ENCODE measurements at regions not wholly inside any gene's neighbourhood (a gene's known extent, or its start where the extent isn't known, plus 50 kb on each side); places are given as distances from the start of the nearest gene placed in this dataset.
"Not testable (repeated sequence)": the region's sequence is repeated elsewhere in the genome, so short reads cannot be mapped to it uniquely, and the experiment has no call there.

- no peak for FAIRE-seq
Measured at GRCh38 chrX:45664727-45665290, 464.1 kb upstream of the DIPK2B start.

GRCh38 chrX:45660477-45660876 is 459.8 kb upstream of the DIPK2B start:
- no peak for FAIRE-seq

GRCh38 chrX:45633419-45633818 is 432.7 kb upstream of the DIPK2B start:
- no peak for FAIRE-seq

DNA sequence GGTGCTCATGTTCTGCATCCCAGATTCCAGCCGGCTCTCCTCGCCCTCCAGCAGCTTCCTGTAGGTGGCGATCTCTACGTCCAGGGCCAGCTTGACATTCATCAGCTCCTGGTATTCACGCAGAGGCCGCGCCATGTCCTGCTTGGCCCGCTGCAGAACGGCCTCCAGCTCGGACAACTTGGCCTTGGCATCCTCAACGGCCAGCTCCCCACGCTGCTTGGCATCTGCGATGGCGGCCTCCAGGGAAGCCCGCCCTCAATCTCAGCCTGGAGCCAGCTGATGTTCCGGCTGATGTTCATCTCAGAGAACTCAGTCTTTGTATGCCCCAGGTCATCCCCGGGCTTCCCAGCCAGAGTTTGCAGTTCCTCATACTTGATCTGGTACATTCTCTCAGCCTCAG is 431.8 kb upstream of the DIPK2B start:
- FAIRE-seq, result no peak

- FAIRE-seq, result no peak
Measured at GRCh38 chrX:45630078-45630477, 429.4 kb upstream of the DIPK2B start.

GRCh38 chrX:45628041-45628440 is 427.4 kb upstream of the DIPK2B start:
- FAIRE-seq, result no peak

DNA sequence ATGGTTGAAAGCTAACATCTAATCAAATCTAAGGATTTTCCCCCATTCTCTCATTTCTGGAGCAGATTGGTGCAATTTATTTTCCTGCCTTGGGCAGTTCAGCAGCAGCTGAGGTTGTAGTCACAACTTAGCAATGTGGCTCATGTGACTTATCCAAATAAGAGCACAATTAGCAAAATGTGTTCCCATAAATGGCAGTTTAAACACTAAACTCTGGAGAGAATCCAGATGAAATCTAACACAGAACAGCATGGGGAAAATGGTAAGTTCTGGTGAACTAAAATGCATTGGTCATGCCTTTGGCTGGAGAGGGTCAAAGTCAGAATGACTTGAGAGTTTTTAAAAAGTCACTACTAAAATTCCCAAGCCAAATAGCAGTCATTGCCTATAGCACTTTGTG is 422.6 kb upstream of the DIPK2B start:
- peak; percentile 91 for FAIRE-seq

- FAIRE-seq, result no peak
Measured at GRCh38 chrX:45622538-45622937, 421.9 kb upstream of the DIPK2B start.

GRCh38 chrX:45622042-45622423 is 421.4 kb upstream of the DIPK2B start:
- FAIRE-seq, result no peak

DNA sequence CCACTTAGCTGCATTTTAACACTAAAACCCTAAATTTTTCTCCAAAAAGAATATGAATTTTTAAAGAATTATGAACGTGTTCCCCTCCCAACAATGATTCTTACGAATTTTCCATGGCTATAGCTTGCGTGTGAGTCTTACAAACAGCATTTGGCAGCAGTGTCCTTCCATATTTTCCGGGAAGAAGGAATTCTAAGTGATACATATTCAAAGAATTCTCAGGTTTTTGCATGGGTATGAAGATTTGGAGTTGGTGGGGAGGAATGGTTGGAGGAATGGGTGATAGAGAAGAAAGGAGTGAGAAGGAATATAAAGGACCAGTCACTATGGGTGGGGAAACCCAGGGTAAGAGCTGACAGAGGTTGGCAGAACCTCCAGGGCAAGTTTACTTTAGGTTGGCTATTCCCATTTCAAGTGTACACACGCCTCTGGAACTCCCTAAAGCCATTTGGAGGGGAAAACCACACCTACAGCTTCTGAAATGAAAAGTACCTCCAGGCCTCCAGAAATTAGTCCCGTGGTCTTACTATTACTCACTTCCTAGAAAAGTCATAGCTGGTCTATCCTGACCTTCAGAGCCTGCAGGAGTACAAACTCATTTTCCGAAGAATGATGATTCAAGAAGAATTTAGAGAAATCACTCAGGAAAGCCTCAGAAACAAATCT is 420.8 kb upstream of the DIPK2B start:
- FAIRE-seq, result no peak

- no peak for FAIRE-seq
Measured at GRCh38 chrX:45619290-45619689, 418.6 kb upstream of the DIPK2B start.

- FAIRE-seq, result not testable (repeated sequence)
Measured at GRCh38 chrX:45615591-45615990, 414.9 kb upstream of the DIPK2B start.

DNA sequence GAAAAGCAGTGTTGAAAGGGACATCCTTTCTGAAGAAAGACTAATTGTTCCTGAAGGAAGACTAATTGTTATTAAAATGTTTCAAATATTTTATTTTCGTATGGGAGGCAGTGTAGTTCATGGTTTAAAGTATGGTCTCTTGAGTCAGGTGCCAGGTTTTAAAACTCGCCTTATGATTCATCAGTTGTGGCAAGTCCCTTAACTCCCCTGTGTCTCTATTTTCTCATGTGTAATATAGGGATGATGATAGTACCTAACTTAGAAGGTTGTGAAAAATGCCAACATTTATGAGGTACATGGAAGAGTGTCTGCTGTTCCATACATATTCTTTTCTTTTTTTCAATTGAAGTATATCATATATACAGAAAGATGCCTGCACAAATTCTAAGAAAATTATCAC is 414.2 kb upstream of the DIPK2B start:
- FAIRE-seq, result no peak

DNA sequence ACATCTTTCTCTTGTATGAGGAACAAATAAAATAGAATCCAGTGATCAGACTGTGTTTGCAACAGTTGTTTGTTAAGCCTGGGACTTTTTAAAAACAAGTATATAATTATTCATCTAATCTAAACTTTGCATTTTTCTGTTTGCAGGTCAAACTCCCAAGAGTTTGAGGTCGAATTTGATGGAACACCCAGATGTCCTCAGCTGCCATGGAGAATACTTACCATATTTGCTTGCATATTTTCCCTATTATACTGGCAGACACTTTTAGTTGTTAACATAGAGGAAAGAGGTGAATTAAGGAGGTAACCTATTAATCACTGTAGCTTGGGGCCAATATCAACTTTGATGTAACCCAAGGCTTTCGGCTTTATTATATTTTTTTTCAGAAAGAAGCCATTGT is 401.5 kb upstream of the DIPK2B start:
- peak; percentile 96 for FAIRE-seq

DNA sequence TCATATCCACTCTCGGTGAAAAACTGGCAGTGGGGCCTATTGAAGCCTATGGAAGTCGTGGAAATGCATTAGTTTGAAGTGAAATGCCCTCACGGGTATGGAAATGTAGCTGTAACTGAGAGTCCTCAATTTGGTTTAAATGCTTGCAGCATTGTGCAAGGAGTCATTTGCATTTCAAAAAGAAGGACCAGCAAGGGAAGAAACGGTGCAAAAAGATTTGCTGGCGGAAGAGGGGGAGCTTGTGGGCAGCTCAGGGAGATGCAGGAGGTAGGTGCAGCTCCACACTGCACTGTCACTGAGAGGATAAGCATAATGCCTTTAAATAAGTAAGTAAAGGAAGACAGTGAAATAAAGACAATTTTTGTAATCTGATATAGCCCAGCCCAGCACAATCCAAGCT is 400.4 kb upstream of the DIPK2B start:
- FAIRE-seq, result no peak

DNA sequence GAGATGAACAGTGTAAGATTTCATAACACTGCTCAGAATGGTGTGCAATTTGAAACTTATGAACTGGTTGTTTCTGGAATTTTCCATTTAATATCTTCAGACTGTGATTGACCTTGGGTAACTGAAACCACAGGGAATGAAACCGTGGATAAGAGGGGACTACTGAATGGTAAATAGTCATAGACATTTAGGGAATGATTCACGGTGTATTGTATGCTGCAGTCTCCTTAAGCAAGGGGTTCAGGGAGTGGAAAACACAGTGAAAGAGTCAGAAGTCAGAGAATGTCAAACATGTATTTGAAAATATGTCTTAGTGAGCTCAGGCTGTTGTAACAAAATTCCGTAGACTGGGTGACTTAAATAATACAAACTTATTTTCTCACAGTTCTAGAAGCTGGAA is 398.2 kb upstream of the DIPK2B start:
- no peak for FAIRE-seq

DNA sequence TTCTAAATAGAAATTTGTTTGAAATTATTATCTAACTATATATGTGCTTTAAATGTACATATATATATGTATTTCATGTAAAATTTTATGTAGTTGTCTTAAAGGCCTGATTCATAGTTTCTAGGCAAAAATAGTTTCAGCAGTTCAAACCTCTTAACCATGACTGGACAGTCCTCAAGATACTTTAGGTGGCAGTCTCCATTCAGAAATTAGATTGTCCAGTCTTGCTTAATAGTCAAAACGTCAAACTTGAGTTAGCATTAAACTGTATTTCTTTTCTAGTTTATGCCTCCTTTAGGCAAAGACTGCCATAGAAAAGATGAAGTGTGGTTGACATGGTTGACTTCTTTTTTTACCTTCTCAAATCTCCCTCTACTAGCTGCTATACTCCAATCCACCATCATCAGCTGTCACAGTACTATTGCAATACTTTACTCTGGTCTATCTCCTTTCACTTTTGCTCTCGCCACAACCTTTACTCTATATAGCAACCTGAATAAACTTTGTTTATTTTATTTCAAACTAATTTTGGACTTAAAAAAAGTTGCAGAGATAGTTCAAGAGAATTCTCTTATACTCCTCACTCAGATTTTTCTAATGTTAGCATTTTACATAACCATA is 395.6 kb upstream of the DIPK2B start:
- no peak for FAIRE-seq

DNA sequence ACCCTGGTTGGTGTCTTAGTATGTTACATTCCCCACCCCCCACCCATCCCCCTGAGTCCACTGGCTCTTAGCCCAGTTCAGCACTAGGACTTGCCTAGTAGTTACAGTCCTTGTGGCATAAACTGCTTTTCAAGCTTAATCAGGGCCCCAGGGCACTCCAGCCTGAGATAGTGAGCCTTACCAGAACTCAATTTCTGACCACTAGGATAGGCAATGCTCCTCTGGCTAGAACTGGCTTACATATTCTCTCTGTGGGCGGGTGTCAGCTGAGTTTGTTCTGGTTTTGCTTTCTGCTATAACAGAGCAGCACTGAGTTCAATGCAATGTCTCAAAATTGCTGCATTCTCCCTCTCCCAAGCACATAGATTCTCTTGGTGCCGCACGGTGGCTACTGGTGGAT is 391.4 kb upstream of the DIPK2B start:
- FAIRE-seq, result no peak

DNA sequence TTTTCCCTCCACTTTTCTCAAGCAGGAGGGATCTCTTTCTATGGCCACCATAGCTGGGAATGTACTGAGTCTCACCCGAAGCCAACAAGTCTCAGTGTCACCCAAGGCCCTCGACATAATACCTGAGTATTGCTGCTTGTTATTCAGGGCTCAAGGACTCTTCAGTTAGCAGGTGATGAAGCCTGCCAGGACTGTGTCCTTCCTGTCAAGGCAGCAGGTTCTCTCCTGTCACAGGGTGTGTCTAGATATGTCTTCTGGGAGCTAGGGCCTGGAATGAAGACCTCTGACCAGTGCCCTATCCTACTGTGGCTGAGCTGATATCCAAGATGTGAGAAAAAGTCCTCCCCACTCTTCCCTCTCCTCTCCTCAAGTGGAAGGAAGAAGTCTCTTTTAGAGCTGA is 391.0 kb upstream of the DIPK2B start:
- FAIRE-seq, result no peak

DNA sequence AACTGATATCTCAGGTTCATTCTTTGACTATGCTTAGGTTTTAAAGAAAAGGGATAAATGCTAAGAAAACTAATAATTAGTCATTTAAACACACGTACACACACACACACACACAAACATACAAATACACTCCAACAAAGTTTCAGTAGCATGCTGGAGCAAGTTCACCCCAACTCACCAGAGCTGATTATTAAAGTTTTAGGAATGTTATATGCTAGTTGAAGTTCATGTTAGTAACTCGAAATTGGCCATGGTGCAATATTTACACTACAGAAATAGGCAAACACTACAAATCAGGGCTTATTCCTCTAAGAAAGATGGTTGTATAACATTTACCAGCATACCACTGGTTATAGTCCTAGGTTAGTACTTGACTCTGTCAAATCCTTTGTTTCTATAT is 384.0 kb upstream of the DIPK2B start:
- FAIRE-seq, result no peak

DNA sequence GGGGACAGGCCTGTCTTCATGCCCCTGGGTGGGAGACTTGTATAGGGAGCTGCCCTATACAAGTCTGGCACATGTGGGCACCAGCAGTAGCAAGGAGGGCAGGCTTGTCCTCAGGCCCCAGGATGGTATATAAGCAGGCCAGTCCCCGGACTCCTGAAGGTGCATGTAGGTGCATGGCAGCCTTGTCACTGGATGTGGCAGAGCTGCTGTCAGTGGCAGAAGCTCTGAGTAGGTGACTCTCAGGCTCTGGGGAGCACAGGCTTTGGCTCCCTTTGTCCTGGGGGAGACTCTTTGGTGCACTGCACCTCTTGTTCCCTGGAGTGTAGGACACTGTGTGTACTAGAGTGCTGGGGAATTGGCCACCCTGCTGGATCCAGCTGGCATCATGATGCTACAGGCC is 376.7 kb upstream of the DIPK2B start:
- FAIRE-seq, result no peak

GRCh38 chrX:45571453-45571852 is 370.8 kb upstream of the DIPK2B start:
- no peak for FAIRE-seq

DNA sequence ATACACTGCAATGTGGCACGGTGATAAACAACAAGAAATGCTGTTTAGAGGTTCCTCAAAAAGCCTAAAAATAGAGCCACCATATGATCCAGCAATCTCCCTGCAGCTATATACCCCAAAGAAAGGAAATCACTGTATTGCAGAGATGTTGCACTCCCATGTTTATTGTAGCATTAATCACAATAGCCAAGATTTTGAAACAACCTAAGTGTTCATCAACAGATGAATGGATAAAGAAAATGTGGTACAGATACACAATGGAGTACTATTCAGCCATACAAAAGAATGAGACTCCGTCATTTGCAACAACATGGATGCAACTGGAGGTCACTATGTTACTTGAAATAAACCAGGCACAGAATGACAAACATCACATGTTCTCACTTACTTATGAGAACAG is 365.8 kb upstream of the DIPK2B start:
- no peak for FAIRE-seq

DNA sequence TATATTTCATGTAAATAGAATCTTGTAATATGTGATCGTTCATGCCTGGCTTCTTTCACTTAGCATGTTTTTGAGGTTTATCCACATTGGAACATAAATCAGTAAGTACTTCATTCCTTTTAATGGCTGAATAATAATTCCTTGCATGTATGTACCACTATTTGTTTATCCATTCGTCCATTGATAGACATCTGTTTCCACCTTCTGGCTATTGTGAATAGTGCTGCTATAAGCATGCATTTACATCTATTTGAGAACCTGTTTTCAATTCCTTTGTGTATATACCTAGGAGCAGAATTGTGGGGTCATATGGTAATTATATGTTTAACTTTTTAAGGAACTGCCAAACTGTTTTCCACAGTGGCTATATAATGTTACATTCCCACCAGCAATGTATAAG is 356.7 kb upstream of the DIPK2B start:
- no peak for FAIRE-seq

DNA sequence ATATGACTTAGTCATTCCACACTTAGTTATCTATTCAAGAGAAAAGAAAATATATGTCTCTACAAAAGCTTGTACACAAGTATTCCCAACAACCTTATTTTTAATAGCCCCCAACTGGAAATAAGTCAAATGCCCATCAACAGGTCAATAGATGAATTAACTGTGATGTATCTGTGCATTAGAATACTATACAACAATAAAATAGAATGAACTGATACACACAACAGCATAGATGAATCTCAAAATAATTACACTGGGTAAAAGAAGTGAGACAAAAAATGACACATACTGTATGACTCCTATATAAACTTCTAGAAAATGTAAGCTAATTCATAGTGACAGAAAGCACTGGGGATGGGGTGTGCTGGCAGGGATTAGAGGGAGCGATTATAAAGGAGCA is 354.1 kb upstream of the DIPK2B start:
- FAIRE-seq, result no peak
